HEK293T (cell line): ENCODE measurements at regions not wholly inside any gene's neighbourhood (a gene's known extent, or its start where the extent isn't known, plus 50 kb on each side); places are given as distances from the start of the nearest gene placed in this dataset.

ENCODE experiments used
- CTCF ChIA-PET: fragments of 350-600 bp; formaldehyde crosslinking; extraction: SDS; loops from one replicate; lab custom pipeline; 2021; ENCODE audit warnings: antibody characterized with exemption, inconsistent platforms; lab: Yijun Ruan, JAX
- POLR2A ChIA-PET: fragments of 350-600 bp; formaldehyde crosslinking; extraction: SDS; loops from one replicate; lab custom pipeline; 2020; ENCODE audit warnings: antibody characterized with exemption, inconsistent platforms; lab: Yijun Ruan, JAX
- DNase-seq: peaks from one replicate; pipeline ENCODE4 v3.0.0; 2012; ENCODE audit warnings: mixed read lengths; ENCODE audit errors: extremely low spot score
- ARNT ChIP-seq: fragments of 450-650 bp; IDR thresholded peaks from 2 replicates; pipeline ENCODE4 v1.6.1; 2017; ENCODE audit warnings: mild to moderate bottlenecking
- BHLHE40 ChIP-seq: fragments of 450-650 bp; IDR thresholded peaks from 2 replicates; pipeline ENCODE4 v1.6.1; 2016; ENCODE audit warnings: mild to moderate bottlenecking, moderate library complexity, borderline replicate concordance
- CTBP1 ChIP-seq: fragments of 450-650 bp; IDR thresholded peaks from 2 replicates; pipeline ENCODE4 v1.6.1; 2016; ENCODE audit warnings: borderline replicate concordance
- ELF4 ChIP-seq: fragments of 450-650 bp; IDR thresholded peaks from 2 replicates; pipeline ENCODE4 v1.6.1; 2017; ENCODE audit warnings: antibody characterized with exemption
- FOXA1 ChIP-seq: fragments of 450-650 bp; IDR thresholded peaks from 2 replicates; pipeline ENCODE4 v1.6.1; 2016; ENCODE audit warnings: mild to moderate bottlenecking
- FOXK2 ChIP-seq: fragments of 450-650 bp; IDR thresholded peaks from 2 replicates; pipeline ENCODE4 v1.6.1; 2016; ENCODE audit warnings: mild to moderate bottlenecking
- FOXM1 ChIP-seq: fragments of 450-650 bp; IDR thresholded peaks from 2 replicates; pipeline ENCODE4 v1.6.1; 2017; ENCODE audit warnings: mild to moderate bottlenecking, borderline replicate concordance
- HDGF ChIP-seq: fragments of 450-650 bp; IDR thresholded peaks from 2 replicates; pipeline ENCODE4 v1.6.1; 2017; ENCODE audit warnings: antibody characterized with exemption, borderline replicate concordance
- L3MBTL2 ChIP-seq: fragments of 450-650 bp; conservative IDR thresholded peaks from 2 replicates; pipeline ENCODE4 v1.6.1; 2016; ENCODE audit warnings: mild to moderate bottlenecking
- LEF1 ChIP-seq: fragments of 450-650 bp; IDR thresholded peaks from 2 replicates; pipeline ENCODE4 v1.6.1; 2017; ENCODE audit warnings: mild to moderate bottlenecking, borderline replicate concordance
- NFRKB ChIP-seq: fragments of 450-650 bp; IDR thresholded peaks from 2 replicates; pipeline ENCODE4 v1.6.1; 2016; ENCODE audit warnings: mild to moderate bottlenecking, moderate library complexity
- PKNOX1 ChIP-seq: fragments of 450-650 bp; IDR thresholded peaks from 2 replicates; pipeline ENCODE4 v1.6.1; 2016
- SP1 ChIP-seq: fragments of 450-650 bp; IDR thresholded peaks from 2 replicates; pipeline ENCODE4 v1.6.1; 2017
- SUZ12 ChIP-seq: fragments of 450-650 bp; IDR thresholded peaks from 2 replicates; pipeline ENCODE4 v1.6.1; 2016; ENCODE audit warnings: mild to moderate bottlenecking
- TARDBP ChIP-seq: fragments of 450-650 bp; IDR thresholded peaks from 2 replicates; pipeline ENCODE4 v1.6.1; 2016
- ZNF384 ChIP-seq: fragments of 450-650 bp; IDR thresholded peaks from 2 replicates; pipeline ENCODE4 v1.6.1; 2016

- no peak for DNase-seq
- ChIA-PET CTCF (no interaction called here), POLR2A (no interaction called here)
- TF ChIP-seq SUZ12 (no peak), ARNT (no peak), ZNF384 (no peak), LEF1 (no peak), CTBP1 (no peak), FOXK2 (no peak), L3MBTL2 (no peak), NFRKB (no peak), ELF4 (no peak), SP1 (no peak)
Measured at GRCh38 chr10:80908611-80909010, 370.9 kb downstream of the SH2D4B start.

- no peak for DNase-seq
- TF ChIP-seq SP1, result no peak
- TF ChIP-seq LEF1, result no peak
- no peak for TF ChIP-seq PKNOX1
- no peak for TF ChIP-seq CTBP1
- TF ChIP-seq L3MBTL2, result no peak
- TF ChIP-seq TARDBP, result no peak
- TF ChIP-seq FOXM1, result no peak
- no peak for TF ChIP-seq NFRKB
- TF ChIP-seq BHLHE40, result no peak
- TF ChIP-seq FOXA1, result no peak
- CTCF ChIA-PET, result interaction anchor here (0.7 kb wide), 1 partner anchor 15 kb away, joined by 3 read pairs; no protein-coding TSS in a partner anchor
- POLR2A ChIA-PET, result no interaction called here
Measured at GRCh38 chr10:80909254-80909653, 371.6 kb downstream of the SH2D4B start.

- POLR2A ChIA-PET, result no interaction called here
- CTCF ChIA-PET, result no interaction called here
- TF ChIP-seq CTBP1, result no peak
- TF ChIP-seq PKNOX1, result no peak
- TF ChIP-seq LEF1, result no peak
- no peak for TF ChIP-seq ZNF384
- no peak for TF ChIP-seq BHLHE40
- no peak for TF ChIP-seq ELF4
- no peak for TF ChIP-seq SP1
- TF ChIP-seq SUZ12, result no peak
- TF ChIP-seq ARNT, result no peak
- no peak for TF ChIP-seq FOXK2
- DNase-seq, result no peak
Measured at GRCh38 chr10:80917636-80918035, 379.9 kb downstream of the SH2D4B start.

GRCh38 chr10:80921032-80921431 is 383.3 kb downstream of the SH2D4B start:
- DNase-seq, result no peak
- ChIA-PET POLR2A (no interaction called here), CTCF (interaction anchor here (0.6 kb wide), 1 partner anchor 240 kb away, joined by 3 read pairs; no protein-coding TSS in a partner anchor)
- TF ChIP-seq FOXM1, result no peak
- TF ChIP-seq ARNT, result no peak

- TF ChIP-seq ZNF384, result no peak
- TF ChIP-seq CTBP1, result no peak
- no peak for TF ChIP-seq PKNOX1
- no peak for TF ChIP-seq FOXA1
- TF ChIP-seq FOXK2, result no peak
- TF ChIP-seq SUZ12, result no peak
- no peak for TF ChIP-seq BHLHE40
- TF ChIP-seq LEF1, result no peak
- no peak for TF ChIP-seq NFRKB
- no peak for TF ChIP-seq L3MBTL2
- no peak for TF ChIP-seq FOXM1
- TF ChIP-seq HDGF, result no peak
- TF ChIP-seq SP1, result no peak
- TF ChIP-seq ELF4, result no peak
- no peak for TF ChIP-seq ARNT
- TF ChIP-seq TARDBP, result no peak
- DNase-seq, result peak; percentile 46
- ChIA-PET CTCF (interaction anchor here (0.6 to 2.0 kb wide), 13 partner anchors 10 to 542 kb away, joined by 3 to 13 read pairs (median 3); no protein-coding TSS in a partner anchor), POLR2A (no interaction called here)
Measured at GRCh38 chr10:80924063-80924952, 386.6 kb downstream of the SH2D4B start.

- ChIA-PET POLR2A (no interaction called here), CTCF (no interaction called here)
- TF ChIP-seq CTBP1 (no peak), L3MBTL2 (no peak), PKNOX1 (no peak), FOXA1 (no peak), SUZ12 (no peak), HDGF (no peak), ARNT (no peak), BHLHE40 (no peak)
- no peak for DNase-seq
Measured at GRCh38 chr10:80927419-80928078, 389.8 kb downstream of the SH2D4B start.
